HepG2 (cell line): ENCODE measurements at regions not wholly inside any gene's neighbourhood (a gene's known extent, or its start where the extent isn't known, plus 50 kb on each side); places are given as distances from the start of the nearest gene placed in this dataset.

ENCODE experiments used
- BHLHE40 ChIP-seq: IDR thresholded peaks from 2 replicates; pipeline ENCODE4 v1.6.1; 2011; ENCODE audit warnings: low read length, improper control_type of control experiment
- CTCF ChIP-seq: sonication (generic); formaldehyde crosslinking; IDR thresholded peaks from 2 replicates; pipeline ENCODE4 v1.5.0; 2020; ENCODE audit warnings: mild to moderate bottlenecking, missing genetic modification reagents, moderate library complexity
- FOXJ3 ChIP-seq: sonication (generic); formaldehyde crosslinking; IDR thresholded peaks from 2 replicates; pipeline ENCODE4 v1.4.0; 2020; ENCODE audit warnings: missing genetic modification reagents, mild to moderate bottlenecking, borderline replicate concordance
- PPARG ChIP-seq: conservative IDR thresholded peaks from 2 replicates; pipeline ENCODE4 v1.6.1; 2016; ENCODE audit warnings: missing biosample characterization, missing genetic modification reagents
- SRSF4 ChIP-seq: fragments of 200-400 bp; formaldehyde crosslinking; IDR thresholded peaks from one replicate; pipeline ENCODE4 v1.6.1; 2018; ENCODE audit warnings: mild to moderate bottlenecking, low read depth, low read length, moderate library complexity; ENCODE audit not compliant: poor library complexity, severe bottlenecking
- ZBTB8A ChIP-seq: sonication (generic); formaldehyde crosslinking; IDR thresholded peaks from 2 replicates; pipeline ENCODE4 v1.4.0; 2020; ENCODE audit warnings: mild to moderate bottlenecking, low read depth, missing genetic modification reagents, borderline replicate concordance
- ZKSCAN5 ChIP-seq: sonication (generic); formaldehyde crosslinking; IDR thresholded peaks from 2 replicates; pipeline ENCODE4 v1.5.1; 2020; ENCODE audit warnings: mild to moderate bottlenecking, missing genetic modification reagents
- ZNF879 ChIP-seq: sonication (generic); formaldehyde crosslinking; IDR thresholded peaks from 2 replicates; pipeline ENCODE4 v1.8.1; 2023; ENCODE audit warnings: missing genetic modification reagents
- TF ChIP-seq, protein P1 (sequence below): sonication (generic); formaldehyde crosslinking; IDR thresholded peaks from 2 replicates; pipeline ENCODE4 v1.5.1; 2020; ENCODE audit warnings: mild to moderate bottlenecking, moderate library complexity, missing genetic modification reagents
- TF ChIP-seq, protein P2 (sequence below): sonication (generic); formaldehyde crosslinking; IDR thresholded peaks from 2 replicates; pipeline ENCODE4 v1.4.0; 2020; ENCODE audit warnings: missing genetic modification reagents

- TF ChIP-seq ZKSCAN5 (CRISPR knock-in tag) (no peak), FOXJ3 (CRISPR knock-in tag) (no peak), CTCF (CRISPR knock-in tag) (no peak), ZNF879 (CRISPR knock-in tag) (no peak), SRSF4 (no peak), PPARG (CRISPR knock-in tag) (no peak), ZBTB8A (CRISPR knock-in tag) (no peak), BHLHE40 (no peak)
- TF ChIP-seq, protein P1, sequence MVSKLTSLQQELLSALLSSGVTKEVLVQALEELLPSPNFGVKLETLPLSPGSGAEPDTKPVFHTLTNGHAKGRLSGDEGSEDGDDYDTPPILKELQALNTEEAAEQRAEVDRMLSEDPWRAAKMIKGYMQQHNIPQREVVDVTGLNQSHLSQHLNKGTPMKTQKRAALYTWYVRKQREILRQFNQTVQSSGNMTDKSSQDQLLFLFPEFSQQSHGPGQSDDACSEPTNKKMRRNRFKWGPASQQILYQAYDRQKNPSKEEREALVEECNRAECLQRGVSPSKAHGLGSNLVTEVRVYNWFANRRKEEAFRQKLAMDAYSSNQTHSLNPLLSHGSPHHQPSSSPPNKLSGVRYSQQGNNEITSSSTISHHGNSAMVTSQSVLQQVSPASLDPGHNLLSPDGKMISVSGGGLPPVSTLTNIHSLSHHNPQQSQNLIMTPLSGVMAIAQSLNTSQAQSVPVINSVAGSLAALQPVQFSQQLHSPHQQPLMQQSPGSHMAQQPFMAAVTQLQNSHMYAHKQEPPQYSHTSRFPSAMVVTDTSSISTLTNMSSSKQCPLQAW (CRISPR knock-in tag), result no peak
- TF ChIP-seq, protein P2, sequence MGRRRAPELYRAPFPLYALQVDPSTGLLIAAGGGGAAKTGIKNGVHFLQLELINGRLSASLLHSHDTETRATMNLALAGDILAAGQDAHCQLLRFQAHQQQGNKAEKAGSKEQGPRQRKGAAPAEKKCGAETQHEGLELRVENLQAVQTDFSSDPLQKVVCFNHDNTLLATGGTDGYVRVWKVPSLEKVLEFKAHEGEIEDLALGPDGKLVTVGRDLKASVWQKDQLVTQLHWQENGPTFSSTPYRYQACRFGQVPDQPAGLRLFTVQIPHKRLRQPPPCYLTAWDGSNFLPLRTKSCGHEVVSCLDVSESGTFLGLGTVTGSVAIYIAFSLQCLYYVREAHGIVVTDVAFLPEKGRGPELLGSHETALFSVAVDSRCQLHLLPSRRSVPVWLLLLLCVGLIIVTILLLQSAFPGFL, result no peak
Observed at GRCh38 chr17:5978496-5978895, 91.7 kb upstream of the WSCD1 start.
